Activated CD8-positive, alpha-beta memory T cell treated with anti-CD3 and anti-CD28 coated beads, Interleukin-2, amount 10 ng/mL, durations not matched to agents 7 days and 5 days (primary cell): ENCODE measurements at regions not wholly inside any gene's neighbourhood (a gene's known extent, or its start where the extent isn't known, plus 50 kb on each side); places are given as distances from the start of the nearest gene placed in this dataset.

Source experiments
- ATAC-seq: fragments of 150-1000 bp; cut with Tn5 transposase; one replicate; pipeline ENCODE4 v1.10.0; 2021; ENCODE audit warnings: moderate library complexity
- CTCF ChIA-PET: fragments of 350-600 bp; sonication (Branson Sonifier 250); formaldehyde crosslinking; loops from one replicate; lab custom pipeline; 2021; ENCODE audit warnings: antibody characterized with exemption; lab: Charles Lee
- DNase-seq: peaks from one replicate; pipeline ENCODE4 v3.0.0-alpha.2; 2020
- H3K27ac Mint-ChIP-seq: one replicate; pipeline ENCODE4 v1.8.0; 2021; ENCODE audit warnings: mild to moderate bottlenecking, mixed read lengths
- H3K27me3 Mint-ChIP-seq: one replicate; pipeline ENCODE4 v1.8.0; 2021; ENCODE audit warnings: mixed read lengths
- H3K36me3 Mint-ChIP-seq: one replicate; pipeline ENCODE4 v1.8.0; 2021; ENCODE audit warnings: mild to moderate bottlenecking, mixed read lengths
- H3K4me1 Mint-ChIP-seq: one replicate; pipeline ENCODE4 v1.8.0; 2021; ENCODE audit warnings: mixed read lengths
- H3K4me3 Mint-ChIP-seq: one replicate; pipeline ENCODE4 v1.8.0; 2021; ENCODE audit warnings: mild to moderate bottlenecking, moderate library complexity, mixed read lengths
- H3K9me3 Mint-ChIP-seq: one replicate; pipeline ENCODE4 v1.8.0; 2022; ENCODE audit warnings: low read depth, mixed read lengths

DNA sequence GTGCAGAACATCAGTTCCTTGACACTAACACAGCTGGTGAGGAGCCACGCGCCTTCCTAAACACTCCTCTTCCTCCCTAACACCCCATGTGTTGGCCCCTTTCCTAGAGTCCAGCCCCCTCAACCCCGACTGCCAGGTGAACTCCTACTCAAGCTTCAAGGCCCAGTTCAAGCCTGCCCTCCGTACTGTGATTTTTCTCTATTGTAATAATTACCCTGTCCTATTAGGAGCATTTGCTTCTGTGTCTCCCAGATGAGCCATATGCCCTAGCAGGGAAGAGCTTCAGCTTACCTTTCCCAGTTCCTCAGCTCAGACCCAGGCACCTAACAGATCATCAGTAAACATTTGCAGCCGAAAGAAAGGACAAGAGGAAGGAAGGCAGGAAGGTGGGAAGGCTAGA, 130.6 kb upstream of the SALL3 start:
- DNase-seq (no peak), ATAC-seq (no peak)
- Mint-ChIP-seq H3K4me1 (no peaks in the 10 kb centered on the region), H3K4me3 (no peak overlapping the region), H3K9me3 (peaks cover 17% of the 10 kb centered on the region), H3K27me3 (no peaks in the 10 kb centered on the region), H3K36me3 (no peaks in the 10 kb centered on the region), H3K27ac (no peak overlapping the region)
- CTCF ChIA-PET, result no interaction called here

DNA sequence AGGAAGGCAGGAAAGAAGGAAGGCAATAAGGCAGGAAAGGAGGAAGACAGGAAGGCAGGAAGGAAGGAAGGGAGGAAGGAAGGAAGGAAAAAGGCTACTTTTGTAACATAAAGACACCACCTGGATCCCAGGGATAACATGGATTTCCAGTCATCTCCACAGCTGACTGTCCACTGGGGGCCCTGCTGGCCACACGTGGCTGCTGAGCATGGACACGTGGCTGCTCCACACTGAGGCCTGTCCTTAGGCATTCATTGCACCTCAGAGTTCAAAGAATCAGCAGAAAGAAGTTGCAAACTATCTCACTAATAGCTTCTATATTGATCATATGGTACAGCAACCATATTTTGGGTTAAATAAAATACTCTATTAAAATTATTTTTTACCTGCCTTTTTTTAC, 130.2 kb upstream of the SALL3 start:
- ATAC-seq (no peak), DNase-seq (no peak)
- no peak overlapping the region for H3K27ac Mint-ChIP-seq
- H3K36me3 Mint-ChIP-seq, result no peaks in the 10 kb centered on the region
- H3K4me1 Mint-ChIP-seq, result no peaks in the 10 kb centered on the region
- H3K4me3 Mint-ChIP-seq, result no peak overlapping the region
- no peaks in the 10 kb centered on the region for H3K27me3 Mint-ChIP-seq
- CTCF ChIA-PET, result no interaction called here
- H3K9me3 Mint-ChIP-seq, result peaks cover 17% of the 10 kb centered on the region

DNA sequence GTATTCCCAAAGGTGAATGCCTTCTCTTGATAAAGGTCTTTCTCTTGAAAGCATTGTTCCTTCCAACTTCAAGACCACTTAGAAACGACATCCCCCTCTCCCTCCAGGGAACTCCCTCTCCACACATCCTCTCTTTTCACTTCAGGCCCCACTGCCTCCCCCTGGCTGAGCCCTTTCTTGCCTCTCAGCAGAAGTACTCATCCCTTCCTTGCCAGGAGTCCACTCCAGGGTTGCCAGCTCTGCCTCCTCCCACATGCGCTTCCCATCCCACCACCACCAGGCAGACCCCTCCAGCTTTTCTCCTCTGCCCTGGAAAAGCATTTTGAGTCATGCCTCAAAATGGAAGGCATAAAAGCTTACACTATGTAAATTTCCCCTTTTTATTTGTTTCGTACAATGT, 126.3 kb upstream of the SALL3 start:
- no peaks in the 10 kb centered on the region for H3K36me3 Mint-ChIP-seq
- H3K4me3 Mint-ChIP-seq, result no peak overlapping the region
- DNase-seq (no peak), ATAC-seq (no peak)
- H3K9me3 Mint-ChIP-seq, result peaks cover 13% of the 10 kb centered on the region
- no peaks in the 10 kb centered on the region for H3K27me3 Mint-ChIP-seq
- no peak overlapping the region for H3K27ac Mint-ChIP-seq
- H3K4me1 Mint-ChIP-seq, result no peaks in the 10 kb centered on the region
- CTCF ChIA-PET, result no interaction called here

DNA sequence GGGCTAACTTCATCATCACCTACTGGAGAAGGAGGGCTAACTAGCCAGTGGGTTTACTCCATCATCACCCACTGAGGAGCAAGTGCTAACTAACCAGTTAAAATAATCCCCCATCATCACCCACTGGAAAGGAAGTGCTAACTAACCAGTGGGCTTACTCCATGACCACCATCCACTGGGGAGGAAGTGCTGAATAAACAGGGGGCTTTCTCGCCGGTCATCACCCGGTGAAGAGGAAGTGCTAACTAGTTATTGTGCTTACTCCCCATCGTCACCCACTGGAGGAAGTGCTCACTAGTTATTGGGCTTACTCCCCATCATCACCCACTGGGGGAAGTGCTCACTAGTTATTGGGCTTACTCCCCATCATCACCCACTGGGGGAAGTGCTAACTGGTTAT, 124.4 kb upstream of the SALL3 start:
- Mint-ChIP-seq H3K4me1 (no peaks in the 10 kb centered on the region), H3K27ac (no peak overlapping the region), H3K36me3 (no peaks in the 10 kb centered on the region), H3K9me3 (peaks cover 9% of the 10 kb centered on the region), H3K4me3 (no peak overlapping the region), H3K27me3 (no peaks in the 10 kb centered on the region)
- DNase-seq, result no peak
- no peak for ATAC-seq
- CTCF ChIA-PET, result no interaction called here

DNA sequence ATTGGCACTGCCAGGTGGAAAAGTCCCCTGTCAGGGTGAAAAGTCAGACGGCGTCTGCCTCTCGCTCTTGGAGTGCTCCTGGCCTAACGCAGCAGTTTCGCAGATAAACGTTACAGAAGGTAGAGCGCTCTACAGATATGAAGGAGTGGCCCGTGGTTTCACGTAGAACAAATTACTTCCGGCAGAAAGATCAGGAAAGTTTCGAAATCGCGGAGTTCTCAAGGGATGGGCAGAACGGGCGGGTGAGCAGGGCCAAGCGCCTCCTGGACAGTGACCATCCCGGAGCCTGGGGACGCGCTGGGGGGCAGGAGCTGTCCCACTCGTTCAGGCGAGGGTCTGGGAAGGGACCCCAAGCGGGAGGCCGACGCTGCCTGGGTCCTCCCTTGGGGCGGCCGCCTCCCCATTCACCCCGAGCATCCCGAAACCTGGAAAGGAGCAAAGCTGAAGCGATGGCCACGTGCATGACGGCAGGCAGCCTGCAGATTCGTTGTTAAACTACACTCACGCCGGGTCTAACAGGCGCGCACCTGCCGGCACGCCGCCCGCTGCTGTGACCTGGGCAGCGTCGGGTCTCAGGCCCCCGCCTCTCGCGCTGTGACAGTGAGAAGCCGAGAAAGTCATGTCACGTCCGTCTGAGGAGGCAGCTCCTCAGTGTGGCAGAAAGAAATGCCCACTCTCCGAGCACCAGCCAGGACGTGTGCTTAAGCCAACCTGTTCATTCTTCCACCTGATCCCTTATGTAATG, 122.9 kb upstream of the SALL3 start:
- CTCF ChIA-PET, result no interaction called here
- Mint-ChIP-seq H3K9me3 (peaks cover 4% of the 10 kb centered on the region), H3K36me3 (no peaks in the 10 kb centered on the region), H3K27ac (no peak overlapping the region), H3K27me3 (peaks cover 2% of the 10 kb centered on the region), H3K4me1 (no peaks in the 10 kb centered on the region), H3K4me3 (no peak overlapping the region)
- ATAC-seq (no peak), DNase-seq (no peak)

DNA sequence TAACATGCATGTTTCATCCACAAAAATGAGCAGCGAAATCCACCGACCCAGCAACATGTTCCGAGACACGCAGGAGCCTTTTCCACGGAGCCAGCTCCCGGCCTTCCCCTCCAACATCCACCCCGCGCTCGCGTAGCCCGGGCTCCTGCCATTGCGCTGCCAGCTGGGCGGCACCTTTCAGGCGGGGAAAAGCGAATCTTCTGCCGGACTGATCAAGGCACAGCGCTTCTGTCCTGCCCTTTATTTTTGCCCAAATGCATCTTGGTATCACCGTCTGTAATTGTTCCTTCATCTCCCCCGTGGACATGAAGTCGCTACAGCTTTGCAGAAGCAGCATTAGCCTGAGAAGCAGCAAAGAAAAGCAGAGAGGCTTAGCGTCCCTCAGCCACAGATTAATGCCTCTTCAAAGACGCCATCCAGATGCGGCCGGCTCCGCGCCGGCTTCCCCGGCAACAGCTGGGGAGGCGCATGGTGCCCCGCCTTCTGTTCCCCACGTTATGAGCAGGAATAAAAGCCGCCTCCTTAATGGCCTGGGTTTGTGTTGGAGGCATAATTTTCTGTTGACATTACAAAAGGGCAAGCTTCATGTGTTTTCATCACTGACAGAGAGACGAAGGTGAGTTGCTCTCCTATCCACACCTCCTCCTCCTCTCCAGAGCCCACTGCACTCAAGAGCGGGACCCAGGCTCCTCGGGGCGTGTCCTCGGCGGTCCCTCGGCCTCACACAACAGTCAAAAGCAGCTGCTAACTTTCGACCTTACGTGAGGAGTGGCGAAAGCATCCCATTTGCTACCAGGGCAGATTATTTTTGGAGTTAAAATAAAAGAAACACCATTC, 122.1 kb upstream of the SALL3 start:
- Mint-ChIP-seq H3K27me3 (peaks cover 2% of the 10 kb centered on the region), H3K9me3 (no peaks in the 10 kb centered on the region), H3K27ac (no peak overlapping the region), H3K36me3 (no peaks in the 10 kb centered on the region), H3K4me3 (no peak overlapping the region), H3K4me1 (no peaks in the 10 kb centered on the region)
- DNase-seq (no peak), ATAC-seq (no peak)
- CTCF ChIA-PET, result no interaction called here

DNA sequence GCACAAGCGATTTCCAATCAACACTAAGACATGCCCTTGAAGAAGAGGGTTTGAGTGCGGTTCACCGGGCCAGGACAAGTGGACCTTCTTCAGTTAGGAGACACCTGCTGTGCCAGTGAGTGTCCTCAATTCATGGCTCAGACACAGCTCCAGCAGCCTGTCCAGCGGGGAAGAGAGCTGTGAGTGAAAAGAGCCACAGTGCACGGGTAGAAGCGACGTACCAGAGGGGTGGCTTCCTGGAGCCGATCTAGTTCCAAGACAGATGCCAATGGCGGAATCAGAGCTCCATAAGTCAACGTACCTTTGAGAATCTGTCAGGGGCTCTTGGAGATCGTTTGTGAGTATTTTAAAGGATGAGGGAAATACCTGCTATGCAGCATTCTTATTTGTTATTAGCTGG, 119.9 kb upstream of the SALL3 start:
- Mint-ChIP-seq H3K27ac (no peak overlapping the region), H3K9me3 (no peaks in the 10 kb centered on the region), H3K4me1 (no peaks in the 10 kb centered on the region), H3K27me3 (peaks cover 4% of the 10 kb centered on the region), H3K36me3 (no peaks in the 10 kb centered on the region), H3K4me3 (no peak overlapping the region)
- ATAC-seq (no peak), DNase-seq (no peak)
- CTCF ChIA-PET, result no interaction called here

DNA sequence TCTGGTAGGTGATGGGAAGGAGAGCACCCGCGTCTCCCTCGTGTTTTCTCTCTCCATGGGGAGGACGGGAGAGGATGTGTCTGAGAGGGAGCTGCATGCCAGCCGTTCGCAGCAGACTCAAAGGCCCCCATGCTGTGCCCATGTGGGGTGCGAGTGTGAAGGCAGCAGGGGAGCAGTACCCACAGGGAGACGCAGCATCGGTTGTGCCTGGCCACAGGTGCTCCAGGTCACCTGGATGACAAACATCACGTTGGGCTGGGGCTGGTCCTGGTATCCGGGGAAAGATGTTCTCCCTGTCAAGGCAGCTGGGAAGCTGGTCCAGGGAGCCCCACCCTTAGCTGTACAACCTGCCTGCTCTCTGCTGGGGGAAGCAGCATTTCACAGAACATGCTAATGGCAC, 119.5 kb upstream of the SALL3 start:
- no peak for DNase-seq
- H3K9me3 Mint-ChIP-seq, result no peaks in the 10 kb centered on the region
- no peak overlapping the region for H3K27ac Mint-ChIP-seq
- H3K4me1 Mint-ChIP-seq, result no peaks in the 10 kb centered on the region
- peaks cover 4% of the 10 kb centered on the region for H3K27me3 Mint-ChIP-seq
- no peaks in the 10 kb centered on the region for H3K36me3 Mint-ChIP-seq
- H3K4me3 Mint-ChIP-seq, result no peak overlapping the region
- ATAC-seq, result no peak
- CTCF ChIA-PET, result no interaction called here

DNA sequence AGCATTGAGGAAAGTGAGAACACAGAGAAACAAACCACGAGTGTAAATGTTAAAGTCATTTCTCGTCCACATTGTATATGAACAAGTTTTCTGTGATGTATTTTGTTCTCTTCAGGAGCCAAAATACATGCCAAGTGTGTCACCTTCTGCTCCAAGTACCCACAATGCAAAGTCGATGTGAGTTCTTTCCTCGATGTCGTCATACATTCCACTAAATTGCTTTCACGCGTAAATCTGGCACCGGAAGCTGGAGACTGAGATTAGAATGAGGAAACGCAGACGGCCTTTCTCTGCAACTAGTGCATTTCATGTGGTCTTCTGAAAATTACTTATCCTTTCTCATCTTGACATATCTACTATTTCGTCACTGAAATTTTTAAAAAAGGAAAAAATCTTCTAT, 118.5 kb upstream of the SALL3 start:
- Mint-ChIP-seq H3K4me3 (no peak overlapping the region), H3K4me1 (no peaks in the 10 kb centered on the region), H3K27me3 (peaks cover 4% of the 10 kb centered on the region), H3K36me3 (no peaks in the 10 kb centered on the region), H3K9me3 (no peaks in the 10 kb centered on the region), H3K27ac (no peak overlapping the region)
- CTCF ChIA-PET, result no interaction called here
- ATAC-seq (no peak), DNase-seq (no peak)

DNA sequence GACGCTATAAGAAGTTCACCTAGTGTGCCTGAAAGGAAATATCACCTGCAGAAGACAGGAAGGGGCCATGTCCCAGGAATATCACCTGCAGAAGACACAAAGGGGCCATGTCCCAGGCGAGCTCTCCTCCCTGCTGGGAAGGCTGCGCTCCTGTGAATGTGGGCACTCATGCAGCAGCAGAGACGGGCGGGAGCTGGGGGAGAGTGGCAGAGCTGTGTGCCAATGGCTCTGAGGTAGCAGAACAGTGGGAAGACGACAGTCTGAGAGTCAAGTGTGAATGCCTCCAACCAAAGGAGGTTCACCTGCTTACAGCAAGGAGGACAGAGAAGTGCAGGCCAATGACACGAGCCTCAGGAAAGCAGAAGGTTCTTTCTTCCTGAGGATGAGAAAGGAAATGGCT, 117.9 kb upstream of the SALL3 start:
- Mint-ChIP-seq H3K36me3 (no peaks in the 10 kb centered on the region), H3K27me3 (peaks cover 4% of the 10 kb centered on the region), H3K27ac (no peak overlapping the region), H3K4me3 (no peak overlapping the region), H3K9me3 (no peaks in the 10 kb centered on the region), H3K4me1 (no peaks in the 10 kb centered on the region)
- no peak for DNase-seq
- no peak for ATAC-seq
- CTCF ChIA-PET, result no interaction called here

DNA sequence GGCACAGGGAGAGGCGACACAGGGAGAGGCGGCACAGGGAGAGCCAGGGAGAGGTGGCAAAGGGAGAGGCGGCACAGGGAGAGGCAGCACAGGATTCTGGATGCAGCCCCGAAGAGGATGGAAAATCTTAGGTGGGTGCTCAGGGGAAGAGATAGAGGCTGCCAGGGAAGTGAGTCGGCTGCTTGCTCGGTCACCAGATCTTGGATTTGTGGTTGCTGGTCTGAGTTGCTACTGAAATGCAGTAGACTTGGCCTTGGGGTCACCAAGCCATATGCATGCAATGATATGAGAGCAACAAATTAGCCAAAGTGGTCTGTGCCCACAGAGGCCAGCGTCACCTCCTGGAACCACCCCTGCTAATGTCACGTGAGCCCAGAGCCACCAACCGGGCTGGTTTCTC, 117.2 kb upstream of the SALL3 start:
- H3K27ac Mint-ChIP-seq, result no peak overlapping the region
- CTCF ChIA-PET, result no interaction called here
- DNase-seq (peak; percentile 12), ATAC-seq (no peak)
- no peak overlapping the region for H3K4me3 Mint-ChIP-seq
- H3K9me3 Mint-ChIP-seq, result no peaks in the 10 kb centered on the region
- H3K27me3 Mint-ChIP-seq, result peaks cover 4% of the 10 kb centered on the region
- no peaks in the 10 kb centered on the region for H3K36me3 Mint-ChIP-seq
- H3K4me1 Mint-ChIP-seq, result no peaks in the 10 kb centered on the region

DNA sequence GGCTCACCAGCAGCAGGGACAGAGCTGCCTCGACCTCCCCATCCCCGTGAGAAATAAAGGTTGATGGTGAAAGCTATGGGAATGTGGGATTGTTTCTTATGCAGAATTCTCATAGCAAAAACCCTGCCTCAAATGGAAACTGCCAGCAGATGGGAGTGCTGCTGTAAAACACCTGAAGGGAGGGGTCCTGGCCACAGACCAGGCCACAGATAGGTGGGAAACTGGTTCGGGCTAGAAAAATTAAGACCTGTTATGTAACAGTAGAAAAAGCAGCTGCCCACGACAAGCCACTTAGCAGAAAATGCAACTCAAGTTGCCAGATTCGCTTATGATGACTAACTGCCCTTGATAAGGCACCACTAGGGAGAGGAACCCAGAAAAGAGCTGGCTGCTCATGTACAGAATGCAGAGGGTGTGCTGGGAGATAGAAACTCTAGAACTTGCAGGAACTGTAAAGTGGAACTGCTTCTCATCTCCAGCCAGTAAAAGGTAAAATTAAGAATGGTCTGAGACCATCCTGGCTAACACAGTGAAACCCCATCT, 114.5 kb upstream of the SALL3 start:
- no peaks in the 10 kb centered on the region for H3K4me1 Mint-ChIP-seq
- H3K27ac Mint-ChIP-seq, result no peak overlapping the region
- ATAC-seq (no peak), DNase-seq (no peak)
- no peak overlapping the region for H3K4me3 Mint-ChIP-seq
- peaks cover 4% of the 10 kb centered on the region for H3K27me3 Mint-ChIP-seq
- CTCF ChIA-PET, result no interaction called here
- no peaks in the 10 kb centered on the region for H3K36me3 Mint-ChIP-seq
- H3K9me3 Mint-ChIP-seq, result no peaks in the 10 kb centered on the region

DNA sequence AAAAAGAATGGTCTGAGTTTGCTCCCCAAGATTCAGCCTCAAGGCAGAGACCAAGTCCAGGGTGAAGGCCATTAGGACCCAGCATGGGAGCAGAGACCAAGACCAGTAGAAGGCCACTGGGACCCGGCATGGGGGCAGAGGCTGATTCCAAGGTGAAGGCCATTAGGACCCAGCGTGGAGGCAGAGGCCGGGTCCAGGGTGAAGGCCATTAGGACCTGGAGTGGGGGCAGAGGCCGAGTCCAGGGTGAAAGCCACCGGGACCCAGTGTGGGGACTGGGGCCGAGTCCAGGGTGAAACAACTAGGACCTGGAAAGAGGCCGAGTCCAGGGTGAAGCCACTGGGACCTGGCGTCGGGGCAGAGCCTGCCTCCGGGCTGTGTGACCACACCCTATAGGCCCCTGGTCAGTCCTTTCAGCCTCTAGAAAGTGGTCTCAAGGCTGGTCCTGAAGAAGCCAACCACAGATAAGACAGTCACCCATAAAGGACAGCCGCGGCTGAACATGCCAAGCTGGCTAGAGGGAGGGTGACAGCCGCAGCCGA, 113.8 kb upstream of the SALL3 start:
- Mint-ChIP-seq H3K4me1 (no peaks in the 10 kb centered on the region), H3K27me3 (peaks cover 2% of the 10 kb centered on the region)

DNA sequence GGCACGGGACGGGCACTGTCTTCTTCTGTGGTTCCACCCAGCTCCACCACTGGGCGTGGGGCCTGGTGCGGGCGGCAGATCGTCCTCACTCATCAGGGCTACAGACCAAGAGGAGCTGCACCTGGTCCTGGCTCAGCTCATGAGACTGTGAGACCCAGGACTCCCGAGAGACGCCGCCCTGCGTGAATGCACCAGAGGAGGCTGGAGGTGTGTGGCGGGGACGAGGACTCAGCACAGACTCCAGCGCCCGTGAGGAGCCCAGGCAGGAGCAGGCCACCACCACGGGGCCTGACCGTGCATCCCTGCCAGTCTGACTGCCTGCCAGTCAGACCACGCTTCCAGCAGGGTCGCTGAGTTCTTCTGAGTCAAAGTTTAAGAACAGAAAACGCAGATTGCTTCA, 112.5 kb upstream of the SALL3 start:
- Mint-ChIP-seq H3K27me3 (peaks cover 12% of the 10 kb centered on the region), H3K4me1 (no peaks in the 10 kb centered on the region), H3K9me3 (no peaks in the 10 kb centered on the region), H3K36me3 (no peaks in the 10 kb centered on the region), H3K27ac (no peak overlapping the region), H3K4me3 (no peak overlapping the region)
- ATAC-seq (no peak), DNase-seq (no peak)
- CTCF ChIA-PET, result no interaction called here

More for the DNA sequence above, 113.8 kb upstream of the SALL3 start:
- DNase-seq (no peak), ATAC-seq (no peak)
- Mint-ChIP-seq H3K4me3 (no peak overlapping the region), H3K27ac (no peak overlapping the region), H3K9me3 (no peaks in the 10 kb centered on the region), H3K36me3 (no peaks in the 10 kb centered on the region)
- CTCF ChIA-PET, result no interaction called here
